GM10266 (cell line): ENCODE measurements at regions not wholly inside any gene's neighbourhood (a gene's known extent, or its start where the extent isn't known, plus 50 kb on each side); places are given as distances from the start of the nearest gene placed in this dataset.
"Not testable (repeated sequence)": the region's sequence is repeated elsewhere in the genome, so short reads cannot be mapped to it uniquely, and the experiment has no call there.

Source experiments
- DNase-seq: peaks from one replicate; pipeline ENCODE4 v3.0.0; 2012; ENCODE audit errors: extremely low spot score
- CTCF ChIP-seq: IDR thresholded peaks from 2 replicates; pipeline ENCODE4 v1.5.1; 2012; ENCODE audit warnings: mild to moderate bottlenecking, low read depth; ENCODE audit not compliant: control insufficient read depth, insufficient read depth; ENCODE audit errors: missing control alignments

DNA sequence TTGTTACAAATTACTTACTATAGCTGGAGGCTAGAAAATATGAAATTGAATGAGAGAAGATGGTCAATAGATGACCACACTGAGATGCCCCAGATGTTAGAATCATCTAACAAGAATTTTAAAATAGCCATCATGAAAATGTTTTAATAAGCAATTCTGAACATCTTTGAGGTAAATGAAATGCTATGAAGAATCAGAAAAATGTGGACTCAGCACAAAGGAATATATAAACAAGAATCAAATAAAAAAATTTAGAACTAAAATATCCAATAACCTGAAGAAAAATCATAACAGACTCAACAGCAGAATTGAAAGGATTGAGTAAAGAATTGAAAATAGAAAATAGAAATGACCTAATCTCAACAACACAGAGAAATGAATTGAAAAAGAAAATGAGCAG is 248.5 kb downstream of the PRDM9 start:
- no peak for TF ChIP-seq CTCF
- DNase-seq = no peak

DNA sequence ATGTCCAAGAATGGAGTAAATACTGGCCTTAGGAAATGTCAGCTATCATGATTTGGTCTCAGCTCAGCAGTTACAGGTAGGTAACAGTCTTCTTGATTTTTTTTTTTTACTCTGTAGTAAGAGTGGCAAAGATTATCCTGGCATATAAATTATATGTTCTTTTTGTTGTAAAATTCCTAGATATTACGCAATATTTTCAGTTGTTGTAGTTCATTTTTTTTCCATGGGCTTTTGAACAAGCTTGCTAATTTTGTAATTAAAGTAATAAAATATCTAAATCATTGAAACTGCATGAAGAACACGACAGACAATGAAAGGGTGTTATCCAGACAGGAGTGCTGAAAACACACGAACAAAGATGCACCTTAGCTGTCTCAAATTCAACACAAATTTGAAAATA is 249.4 kb downstream of the PRDM9 start:
- no peak for TF ChIP-seq CTCF
- DNase-seq = no peak

GRCh38 chr5:23763170-23763569 is 255.8 kb downstream of the PRDM9 start:
- no peak for DNase-seq
- TF ChIP-seq CTCF = no peak

GRCh38 chr5:23776684-23777083 is 269.3 kb downstream of the PRDM9 start:
- DNase-seq = no peak
- no peak for TF ChIP-seq CTCF

DNA sequence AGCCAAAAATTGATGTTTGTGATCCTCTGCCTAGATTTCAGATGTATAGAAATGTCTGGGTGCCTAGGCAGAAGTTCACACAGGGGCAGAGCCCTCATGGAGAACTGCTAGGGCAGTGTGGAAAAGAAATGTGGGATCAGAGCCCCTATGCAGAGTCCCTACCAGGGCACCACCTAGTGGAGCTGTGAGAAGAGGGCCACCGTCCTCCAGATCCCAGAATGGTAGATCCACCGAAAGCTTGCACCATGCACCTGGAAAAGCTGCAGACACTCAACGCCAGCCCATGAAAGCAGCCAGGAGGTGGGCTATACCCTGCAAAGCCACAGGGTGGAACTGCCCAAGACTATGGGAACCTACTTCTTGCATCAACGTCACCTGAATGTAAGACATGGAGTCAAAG is 292.9 kb downstream of the PRDM9 start:
- not testable (repeated sequence) for DNase-seq

DNA sequence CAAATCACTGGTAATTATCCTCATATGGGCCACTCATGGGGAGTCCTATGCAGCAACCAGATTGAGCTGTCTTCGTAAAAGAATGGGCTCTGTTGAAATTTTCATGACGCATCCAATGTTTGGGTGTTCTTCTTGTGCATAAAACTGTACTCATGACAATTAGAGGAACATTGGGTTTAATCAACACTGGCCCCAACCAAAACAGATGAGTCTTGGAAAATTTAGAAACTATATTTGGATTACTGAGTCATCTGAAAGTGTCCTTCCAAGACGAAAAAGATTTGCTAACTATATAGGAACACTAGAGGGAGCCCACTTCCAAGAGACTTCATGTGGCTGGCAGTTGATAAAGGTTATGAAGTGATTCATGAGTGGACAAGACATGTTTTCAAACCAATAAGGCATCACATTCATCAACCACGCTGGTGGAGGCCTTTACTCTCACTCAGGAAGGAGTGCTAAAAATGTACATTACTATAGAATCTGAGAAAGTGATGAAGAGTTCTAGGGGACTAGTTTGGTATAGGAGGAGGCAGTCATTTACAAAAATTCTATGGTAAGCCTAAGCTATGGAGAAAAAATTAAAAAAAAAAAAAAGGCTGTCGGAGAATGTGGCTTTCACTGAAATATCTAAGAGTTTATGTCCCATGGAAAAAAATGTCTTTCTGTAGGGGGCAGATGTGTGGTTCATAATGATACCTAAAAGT is 313.5 kb downstream of the PRDM9 start:
- DNase-seq = no peak

DNA sequence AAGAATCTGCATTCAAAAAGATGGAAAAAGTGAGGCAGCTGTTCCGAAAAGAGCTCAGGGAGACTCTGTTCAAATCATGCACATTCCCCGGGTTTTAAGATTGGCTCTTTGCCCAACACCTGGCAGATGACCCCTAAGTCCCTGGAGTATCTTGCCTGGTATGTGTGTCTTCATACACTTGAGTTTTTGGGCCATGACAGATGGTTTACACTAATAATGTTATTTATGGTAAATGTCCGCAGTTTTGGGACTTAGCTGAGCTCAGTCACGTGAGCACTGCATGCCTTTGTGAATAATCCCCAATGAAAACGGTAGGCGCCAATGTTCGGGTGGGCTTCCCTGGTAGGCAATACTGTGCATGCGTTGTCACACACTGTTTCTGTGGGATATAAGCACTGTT is 316.1 kb downstream of the PRDM9 start:
- TF ChIP-seq CTCF = no peak
- no peak for DNase-seq

More for the DNA sequence above, 313.5 kb downstream of the PRDM9 start:
- no peak for TF ChIP-seq CTCF

DNA sequence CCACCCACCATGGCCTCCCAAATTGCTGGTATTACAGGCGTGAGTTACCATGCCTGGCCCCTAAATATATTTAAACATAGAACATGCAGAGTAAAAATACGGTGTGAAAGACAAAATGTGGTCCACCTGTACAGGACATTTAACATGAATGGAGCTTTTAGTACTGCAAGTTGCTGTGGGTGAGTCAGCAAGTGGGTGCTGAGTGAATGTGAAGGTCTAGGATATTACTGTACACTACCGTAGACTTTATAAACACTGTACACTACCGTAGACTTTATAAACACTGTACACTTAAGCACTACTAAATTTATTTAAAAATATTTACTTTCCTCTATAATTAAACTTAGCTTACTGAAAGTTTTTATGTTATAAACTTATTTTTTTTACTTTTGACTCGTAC is 317.8 kb downstream of the PRDM9 start:
- TF ChIP-seq CTCF = no peak
- no peak for DNase-seq
